ENCODE measurements at regions not wholly inside any gene's neighbourhood (a gene's known extent, or its start where the extent isn't known, plus 50 kb on each side); places are given as distances from the start of the nearest gene placed in this dataset.

DNA sequence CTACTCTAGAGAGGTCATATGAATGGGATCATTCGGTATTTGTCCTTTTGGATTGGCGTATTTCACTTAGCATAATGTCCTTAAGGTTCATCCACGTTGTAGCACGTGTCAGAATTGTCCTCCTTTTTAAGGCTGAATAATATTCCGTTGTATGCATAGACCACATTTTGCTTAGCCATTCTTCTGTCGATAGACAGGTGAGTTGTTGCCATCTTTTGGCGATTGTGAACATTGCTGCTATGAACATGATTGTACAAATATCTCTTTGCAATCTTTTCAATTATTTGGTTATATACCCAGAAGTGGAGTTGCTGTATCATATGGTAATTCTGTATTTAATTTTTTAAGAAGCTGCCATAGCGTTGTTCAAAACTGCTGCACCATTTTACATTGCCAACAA, 52.4 kb upstream of the GOLGA8J start:
- Histone ChIP-seq H3K27me3 (no peaks in the 10 kb centered on the region), H3K36me3 (no peaks in the 10 kb centered on the region), H3K9me3 (no peaks in the 10 kb centered on the region), H3K4me3 (ENCODE audit: low read depth in 1 of 2, low read length in 1 of 2) (no peak overlapping the region), H3K4me1 (ENCODE audit: control insufficient read depth in 1 of 2, insufficient read depth in 1 of 2, low read depth in 1 of 2, low read length in 1 of 2) (no peaks in the 10 kb centered on the region), H3K27ac (no peak overlapping the region)
- TF ChIP-seq, protein P1, sequence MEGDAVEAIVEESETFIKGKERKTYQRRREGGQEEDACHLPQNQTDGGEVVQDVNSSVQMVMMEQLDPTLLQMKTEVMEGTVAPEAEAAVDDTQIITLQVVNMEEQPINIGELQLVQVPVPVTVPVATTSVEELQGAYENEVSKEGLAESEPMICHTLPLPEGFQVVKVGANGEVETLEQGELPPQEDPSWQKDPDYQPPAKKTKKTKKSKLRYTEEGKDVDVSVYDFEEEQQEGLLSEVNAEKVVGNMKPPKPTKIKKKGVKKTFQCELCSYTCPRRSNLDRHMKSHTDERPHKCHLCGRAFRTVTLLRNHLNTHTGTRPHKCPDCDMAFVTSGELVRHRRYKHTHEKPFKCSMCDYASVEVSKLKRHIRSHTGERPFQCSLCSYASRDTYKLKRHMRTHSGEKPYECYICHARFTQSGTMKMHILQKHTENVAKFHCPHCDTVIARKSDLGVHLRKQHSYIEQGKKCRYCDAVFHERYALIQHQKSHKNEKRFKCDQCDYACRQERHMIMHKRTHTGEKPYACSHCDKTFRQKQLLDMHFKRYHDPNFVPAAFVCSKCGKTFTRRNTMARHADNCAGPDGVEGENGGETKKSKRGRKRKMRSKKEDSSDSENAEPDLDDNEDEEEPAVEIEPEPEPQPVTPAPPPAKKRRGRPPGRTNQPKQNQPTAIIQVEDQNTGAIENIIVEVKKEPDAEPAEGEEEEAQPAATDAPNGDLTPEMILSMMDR (IDR thresholded peaks at IDR 0.05), result no peak

- Histone ChIP-seq H3K4me1 (ENCODE audit: control insufficient read depth in 1 of 2, insufficient read depth in 1 of 2, low read depth in 1 of 2, low read length in 1 of 2) (no peaks in the 10 kb centered on the region), H3K27ac (no peak overlapping the region), H3K9me3 (no peaks in the 10 kb centered on the region), H3K36me3 (no peaks in the 10 kb centered on the region), H3K27me3 (no peaks in the 10 kb centered on the region), H3K4me3 (ENCODE audit: low read depth in 1 of 2, low read length in 1 of 2) (no peak overlapping the region)
- TF ChIP-seq, protein P1 (IDR thresholded peaks at IDR 0.05), result no peak
These were observed 58.9 kb upstream of the GOLGA8J start for GRCh38 chr15:30023798-30024295.

GRCh38 chr15:30010746-30011145, 72.0 kb upstream of the GOLGA8J start:
- TF ChIP-seq, protein P1 (IDR thresholded peaks at IDR 0.05), result no peak
- Histone ChIP-seq H3K36me3 (no peaks in the 10 kb centered on the region), H3K9me3 (no peaks in the 10 kb centered on the region)

GRCh38 chr15:30008156-30008555, 74.6 kb upstream of the GOLGA8J start:
- H3K36me3 ChIP-seq, result no peaks in the 10 kb centered on the region
- TF ChIP-seq, protein P1 (IDR thresholded peaks at IDR 0.05), result no peak
- H3K4me3 ChIP-seq (ENCODE audit: low read depth in 1 of 2, low read length in 1 of 2), result no peak overlapping the region
- no peaks in the 10 kb centered on the region for H3K9me3 ChIP-seq
- H3K27ac ChIP-seq, result no peak overlapping the region
- no peaks in the 10 kb centered on the region for H3K4me1 ChIP-seq (ENCODE audit: control insufficient read depth in 1 of 2, insufficient read depth in 1 of 2, low read depth in 1 of 2, low read length in 1 of 2)
- H3K27me3 ChIP-seq, result no peaks in the 10 kb centered on the region

More at GRCh38 chr15:30010746-30011145, 72.0 kb upstream of the GOLGA8J start:
- no peak overlapping the region for H3K27ac ChIP-seq
- H3K4me3 ChIP-seq (ENCODE audit: low read depth in 1 of 2, low read length in 1 of 2), result no peak overlapping the region
- no peaks in the 10 kb centered on the region for H3K27me3 ChIP-seq
- H3K4me1 ChIP-seq (ENCODE audit: control insufficient read depth in 1 of 2, insufficient read depth in 1 of 2, low read depth in 1 of 2, low read length in 1 of 2), result no peaks in the 10 kb centered on the region

GRCh38 chr15:30001602-30002001, 81.2 kb upstream of the GOLGA8J start:
- no peaks in the 10 kb centered on the region for H3K4me1 ChIP-seq (ENCODE audit: control insufficient read depth in 1 of 2, insufficient read depth in 1 of 2, low read depth in 1 of 2, low read length in 1 of 2)
- H3K4me3 ChIP-seq (ENCODE audit: low read depth in 1 of 2, low read length in 1 of 2), result no peak overlapping the region
- no peak overlapping the region for H3K27ac ChIP-seq
- no peaks in the 10 kb centered on the region for H3K36me3 ChIP-seq
- TF ChIP-seq, protein P1 (IDR thresholded peaks at IDR 0.05), result no peak
- H3K27me3 ChIP-seq, result no peaks in the 10 kb centered on the region
- H3K9me3 ChIP-seq, result no peaks in the 10 kb centered on the region

DNA sequence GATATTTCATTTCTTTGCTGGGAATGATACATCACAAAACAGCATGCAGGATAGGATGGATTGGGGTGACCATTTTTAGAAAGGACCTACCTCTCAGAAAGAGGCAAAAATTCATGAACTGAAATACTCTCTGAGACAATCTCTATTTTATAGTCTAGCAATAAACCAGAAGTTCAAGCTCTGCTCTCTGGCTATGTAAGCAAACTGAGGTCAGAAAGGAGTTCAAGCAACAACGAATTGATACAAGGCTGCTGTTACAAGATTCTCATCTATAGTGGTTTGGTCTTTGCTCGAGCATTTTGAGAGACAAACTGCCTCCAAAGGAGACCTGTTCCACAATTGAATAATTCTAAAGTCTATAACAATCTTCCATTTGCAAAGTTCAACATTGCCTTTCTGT, 84.7 kb upstream of the GOLGA8J start:
- Histone ChIP-seq H3K27me3 (no peaks in the 10 kb centered on the region), H3K4me3 (ENCODE audit: low read depth in 1 of 2, low read length in 1 of 2) (no peak overlapping the region), H3K4me1 (ENCODE audit: control insufficient read depth in 1 of 2, insufficient read depth in 1 of 2, low read depth in 1 of 2, low read length in 1 of 2) (no peaks in the 10 kb centered on the region), H3K36me3 (no peaks in the 10 kb centered on the region), H3K9me3 (no peaks in the 10 kb centered on the region), H3K27ac (no peak overlapping the region)
- TF ChIP-seq, protein P1 (IDR thresholded peaks at IDR 0.05), result no peak
